T47D (cell line): ENCODE measurements at regions not wholly inside any gene's neighbourhood (a gene's known extent, or its start where the extent isn't known, plus 50 kb on each side); places are given as distances from the start of the nearest gene placed in this dataset.
A peak's percentile ranks its signal among the peaks of the same experiment; 100 is the strongest.

ENCODE experiments used
- DNase-seq, 2 experiments: peaks; one replicate each; pipeline versions ENCODE4 v3.0.0 to v3.0.0-alpha.2; 2011 to 2012; ENCODE audit warnings: low read depth in 1 of 2, low spot score in 1 of 2
- JUND ChIP-seq: IDR thresholded peaks from 2 replicates; pipeline ENCODE4 v1.6.1; 2012; ENCODE audit warnings: low read depth
- in situ Hi-C: cut with HindIII; loops from 2 replicates; pipeline ENCODE4 v1.10.0; 2016; ENCODE audit warnings: low sequenced_read_pairs, low pct_unique_long_range_greater_than_20kb

DNA sequence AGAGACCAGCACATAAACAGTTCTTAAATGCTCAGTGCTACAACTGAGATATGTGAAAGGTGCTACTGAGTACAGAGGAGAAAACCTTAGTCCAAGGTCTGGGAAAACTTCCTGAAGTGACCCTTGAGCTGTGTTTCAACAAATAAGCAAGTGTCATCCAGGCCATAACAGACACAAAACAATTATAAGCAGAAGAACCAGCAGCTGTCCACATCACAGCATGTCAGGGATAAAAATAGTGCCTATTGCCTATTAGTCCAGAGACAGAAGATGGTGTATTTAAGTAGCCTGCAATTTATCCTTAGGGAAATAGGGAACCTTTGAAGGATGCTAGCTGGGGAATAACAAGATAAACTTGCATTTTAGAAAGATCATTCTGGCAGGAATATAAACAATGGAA, 237.8 kb downstream of the SPTSSA start:
- no peak for TF ChIP-seq JUND
- DNase-seq: no peak
- in situ Hi-C loops: no loop called here

DNA sequence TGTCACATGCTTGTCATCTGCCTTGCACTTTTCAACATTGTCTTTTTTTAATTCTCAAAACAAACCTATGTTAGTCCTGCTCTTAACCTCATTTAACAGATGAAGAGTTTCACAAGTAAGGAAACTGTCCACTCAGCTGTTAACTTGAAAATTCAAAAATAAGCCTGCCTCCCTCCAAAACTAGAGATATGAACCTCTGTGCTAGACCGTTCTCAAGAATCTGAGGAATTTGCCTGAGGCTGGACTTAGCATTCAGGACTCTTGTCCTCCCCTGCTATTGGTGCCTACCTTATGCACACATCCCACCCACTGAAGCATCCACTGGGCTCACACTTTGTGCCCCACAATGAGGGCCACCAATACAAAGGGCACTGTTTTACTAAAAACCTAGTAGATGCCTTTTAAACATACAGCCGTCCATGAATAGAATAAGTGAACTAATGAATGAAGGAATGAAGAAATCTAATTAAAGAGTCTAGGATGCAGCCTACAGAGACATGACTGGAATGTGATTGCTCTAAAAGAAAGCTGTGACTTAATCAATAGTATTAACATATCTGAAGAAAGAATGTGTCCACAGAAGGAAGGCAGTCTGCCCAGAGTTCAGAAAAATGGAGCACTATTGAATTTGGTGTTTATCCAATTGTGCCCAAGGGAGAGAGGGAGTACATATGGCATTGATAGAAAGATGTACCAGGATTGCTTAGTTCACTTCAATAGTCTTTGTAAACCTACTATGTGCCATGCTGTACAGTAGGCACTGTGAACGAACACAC, 238.5 kb downstream of the SPTSSA start:
- TF ChIP-seq JUND: no peak
- in situ Hi-C loops: no loop called here
- DNase-seq: peak in 1 of 2 experiments; percentile 85

DNA sequence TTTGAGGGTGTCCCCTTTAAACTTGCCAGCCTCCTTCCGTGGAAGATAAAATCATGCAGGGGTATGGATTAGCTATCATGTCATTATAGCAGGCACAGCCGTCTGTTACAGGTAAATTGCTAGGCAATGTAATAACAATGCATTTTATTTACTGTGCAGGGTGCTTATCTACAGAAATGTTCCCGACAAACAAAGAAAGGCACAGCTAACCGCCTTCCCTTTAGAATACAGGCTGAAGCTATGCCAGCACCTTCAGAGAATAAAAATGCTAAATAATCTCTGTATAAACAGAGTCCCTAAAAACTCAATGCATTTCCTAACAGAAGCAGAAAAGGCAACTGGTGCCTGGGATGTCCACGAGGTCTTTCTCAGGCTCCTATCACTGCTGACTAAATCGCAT, 239.2 kb downstream of the SPTSSA start:
- DNase-seq: peak in 1 of 2 experiments; percentile 72
- TF ChIP-seq JUND: peak; percentile 12; the same call in 1 of the 2 replicates
- in situ Hi-C loops: no loop called here

DNA sequence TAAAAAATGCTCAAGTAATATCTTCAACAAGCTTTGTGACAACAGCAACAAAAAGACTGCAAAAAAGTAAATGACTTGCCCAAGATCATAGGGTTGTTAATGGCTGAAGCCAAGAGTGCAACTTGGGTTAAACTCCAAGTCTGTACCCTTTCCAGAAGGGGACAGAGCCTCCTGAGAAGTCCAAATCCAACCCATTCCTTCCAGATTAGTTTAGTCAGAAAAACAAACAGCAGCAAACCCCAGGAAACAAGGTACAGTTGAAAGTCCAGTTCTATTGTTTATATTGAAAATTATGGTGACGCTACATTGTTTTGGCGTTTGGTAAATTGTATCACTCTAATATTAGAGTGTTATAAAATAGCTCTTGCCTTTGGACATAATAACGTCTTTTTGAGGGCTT, 239.9 kb downstream of the SPTSSA start:
- TF ChIP-seq JUND: no peak
- in situ Hi-C loops: no loop called here
- DNase-seq: peak in 1 of 2 experiments; percentile 56

DNA sequence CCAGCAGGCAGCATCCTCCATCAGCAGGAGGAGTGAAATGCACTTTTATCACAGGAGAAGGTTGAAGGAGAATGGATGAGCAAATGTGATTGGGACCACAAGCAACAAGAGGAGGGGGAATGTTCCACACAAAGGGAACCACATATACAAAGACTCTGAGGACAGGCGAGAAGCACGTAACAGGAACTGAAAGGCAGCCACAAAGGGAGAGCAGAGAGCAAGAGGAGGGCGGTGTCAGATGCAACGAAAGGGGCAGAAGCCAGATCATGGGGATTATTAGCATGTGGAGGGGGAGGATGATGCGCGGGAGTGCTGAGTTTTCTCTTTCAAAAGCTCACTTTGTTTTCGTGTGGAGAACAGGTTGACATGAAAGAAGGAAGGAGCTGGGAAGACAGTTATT, 241.1 kb downstream of the SPTSSA start:
- in situ Hi-C loops: no loop called here
- no peak for DNase-seq
- TF ChIP-seq JUND: no peak

DNA sequence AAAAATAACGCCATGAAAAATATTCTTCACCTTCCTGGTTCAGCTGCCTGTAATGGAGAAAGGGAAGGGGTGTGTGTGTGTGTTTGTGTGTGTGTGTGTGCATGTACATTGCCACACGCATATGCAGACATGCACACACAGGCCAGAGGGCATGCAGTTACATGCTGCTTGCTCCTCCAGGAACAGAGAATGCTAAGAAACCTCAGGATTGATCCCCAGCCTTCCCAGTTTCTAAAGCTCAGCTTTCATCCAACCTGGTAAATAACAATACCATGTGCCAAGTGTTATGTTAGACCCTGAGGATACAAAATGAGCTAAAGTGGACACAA, 241.7 kb downstream of the SPTSSA start:
- no peak for TF ChIP-seq JUND
- in situ Hi-C loops: no loop called here
- no peak for DNase-seq

DNA sequence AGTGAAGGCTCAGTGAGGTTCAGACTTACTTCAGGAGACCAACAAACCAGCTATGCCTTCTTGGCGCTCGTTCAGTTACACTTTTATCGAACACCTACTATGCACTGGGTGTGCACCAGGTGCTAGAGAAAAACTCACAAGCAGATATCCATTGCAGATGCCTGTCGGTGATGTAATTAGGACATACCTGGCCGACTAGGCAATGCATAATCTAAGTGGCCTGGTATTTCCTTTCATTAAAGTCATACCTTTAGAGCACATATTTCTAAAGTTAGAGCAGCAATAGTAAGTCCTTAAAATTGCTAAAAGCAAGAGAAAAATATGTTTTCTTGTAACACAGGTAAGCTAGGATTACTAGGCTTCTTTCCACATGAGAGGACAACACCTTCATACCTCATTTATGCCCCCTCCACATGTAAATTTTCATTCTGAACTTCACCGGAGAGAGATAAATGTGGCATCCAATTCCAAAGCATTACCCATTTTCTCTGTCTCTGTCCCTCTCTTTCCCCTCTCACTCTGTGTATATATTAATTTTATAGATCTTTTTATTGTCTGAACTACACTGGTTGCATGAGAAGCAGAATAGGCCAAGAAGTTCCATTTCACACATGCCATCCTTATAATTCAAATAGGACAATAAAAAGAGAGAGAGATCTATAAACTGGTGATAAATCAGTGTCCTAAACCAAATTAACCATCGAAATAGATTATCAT, 242.2 kb downstream of the SPTSSA start:
- in situ Hi-C loops: no loop called here
- no peak for TF ChIP-seq JUND
- no peak for DNase-seq

DNA sequence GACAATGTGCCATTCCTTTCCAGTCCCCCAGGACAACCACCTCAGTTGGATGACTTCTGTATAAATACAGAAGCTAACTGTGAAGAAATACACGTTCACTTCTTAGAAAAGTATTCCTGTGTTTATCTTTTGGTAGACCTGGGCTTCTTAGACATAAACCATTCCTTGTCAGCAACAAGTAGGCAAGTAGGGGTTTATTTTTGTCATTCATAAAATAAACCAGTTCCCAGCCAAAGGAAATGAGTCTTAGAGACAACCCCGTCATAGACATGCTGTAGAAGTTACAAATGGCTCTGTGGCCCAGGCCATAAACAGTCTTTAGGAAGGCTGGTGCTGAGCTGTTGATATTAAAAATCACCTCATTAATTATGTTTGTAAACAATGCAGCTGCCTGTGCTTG, 243.2 kb downstream of the SPTSSA start:
- no peak for TF ChIP-seq JUND
- DNase-seq: no peak
- in situ Hi-C loops: no loop called here

DNA sequence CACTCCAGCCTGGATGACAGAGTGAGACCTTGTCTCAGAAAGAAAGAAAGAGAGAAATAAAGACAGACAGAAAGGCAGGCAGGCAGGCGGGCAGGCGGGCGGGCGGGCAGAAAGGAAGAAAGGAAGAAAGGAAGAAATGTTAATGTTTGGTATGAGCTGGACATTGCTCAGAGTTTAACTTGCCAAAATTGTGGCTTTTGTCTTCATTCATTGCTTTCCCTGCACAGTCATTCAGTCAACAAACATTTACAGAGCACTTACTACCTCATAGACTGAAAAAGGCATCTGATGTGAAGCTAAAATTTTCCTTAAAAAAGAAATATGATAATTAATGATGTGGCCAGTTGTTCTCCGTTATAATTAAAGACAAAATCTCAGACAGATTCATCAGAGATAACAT, 247.1 kb downstream of the SPTSSA start:
- no peak for DNase-seq
- in situ Hi-C loops: no loop called here
- no peak for TF ChIP-seq JUND

DNA sequence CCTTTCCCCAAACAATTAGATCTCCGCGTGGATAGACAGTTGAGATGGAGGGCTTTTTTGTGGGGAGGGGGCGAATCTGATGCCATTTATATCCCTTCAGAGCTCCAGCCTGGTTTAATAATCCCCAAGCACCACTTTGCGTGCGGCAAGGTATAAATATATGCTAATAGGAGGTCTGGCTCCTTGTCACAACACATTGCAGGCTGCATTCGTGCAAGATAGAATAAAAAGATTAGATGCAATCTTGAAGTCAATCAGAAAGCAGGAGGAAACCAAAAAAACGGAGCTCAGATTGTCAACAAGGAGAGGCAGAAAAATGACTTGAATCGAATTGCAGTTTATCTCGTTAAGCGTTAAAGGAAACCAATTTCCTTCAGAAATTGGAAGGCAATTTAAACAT, 248.7 kb downstream of the SPTSSA start:
- TF ChIP-seq JUND: no peak
- in situ Hi-C loops: no loop called here
- DNase-seq: no peak

DNA sequence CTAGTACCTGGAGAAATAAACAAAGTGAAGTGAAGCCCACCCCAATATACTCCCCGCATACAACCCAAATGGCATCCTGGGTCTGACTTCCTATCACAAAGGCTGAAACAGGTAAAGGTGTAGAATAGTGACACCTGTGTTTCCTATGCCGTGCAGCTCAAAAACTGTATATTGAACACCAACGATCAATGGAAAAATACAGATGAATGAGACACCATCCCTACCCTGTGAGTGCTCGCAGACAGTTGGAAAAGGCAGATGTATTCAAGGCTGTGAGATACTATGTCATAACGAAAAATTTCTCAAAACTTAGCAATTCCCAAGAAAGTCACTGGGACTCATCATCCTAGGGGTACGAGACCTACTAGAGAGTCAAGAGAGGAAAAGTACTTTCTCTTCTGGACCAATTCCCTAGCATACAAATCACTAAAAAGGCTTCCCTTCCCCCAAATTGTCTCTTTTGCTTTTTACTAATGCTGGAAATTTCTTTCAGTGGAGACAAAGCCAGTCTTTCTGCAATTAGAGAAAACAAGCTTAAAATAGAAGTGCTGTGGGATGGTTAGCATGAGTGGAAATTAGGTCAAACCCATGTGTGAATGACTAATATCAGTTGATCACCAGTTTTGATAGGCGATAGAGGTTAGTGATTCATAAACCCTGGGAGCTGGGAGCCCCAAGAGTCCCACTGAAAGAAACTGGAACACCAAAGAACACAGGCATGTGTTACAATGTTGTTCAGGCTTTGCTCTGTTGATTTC, 249.7 kb downstream of the SPTSSA start:
- DNase-seq: no peak
- in situ Hi-C loops: no loop called here
- TF ChIP-seq JUND: no peak

DNA sequence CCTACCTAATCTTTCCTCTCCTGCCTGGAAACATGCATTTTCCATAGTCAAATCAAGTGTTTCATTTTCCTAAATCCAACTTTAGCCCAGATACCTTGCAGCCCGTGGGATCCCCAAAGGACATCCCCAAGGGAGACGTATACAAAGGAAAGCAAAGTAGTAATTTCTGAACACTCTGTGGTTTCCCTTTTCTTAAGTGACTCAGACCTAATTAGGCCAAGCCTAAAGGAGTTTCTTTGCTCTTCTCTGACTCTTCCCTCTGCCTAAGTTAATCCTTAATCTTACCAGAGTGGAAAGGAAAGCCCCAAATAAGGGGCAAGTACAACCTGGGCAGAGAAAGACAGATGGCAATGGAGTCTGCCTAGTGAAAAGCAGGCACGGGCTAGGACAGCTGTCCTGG, 250.3 kb downstream of the SPTSSA start:
- no peak for TF ChIP-seq JUND

DNA sequence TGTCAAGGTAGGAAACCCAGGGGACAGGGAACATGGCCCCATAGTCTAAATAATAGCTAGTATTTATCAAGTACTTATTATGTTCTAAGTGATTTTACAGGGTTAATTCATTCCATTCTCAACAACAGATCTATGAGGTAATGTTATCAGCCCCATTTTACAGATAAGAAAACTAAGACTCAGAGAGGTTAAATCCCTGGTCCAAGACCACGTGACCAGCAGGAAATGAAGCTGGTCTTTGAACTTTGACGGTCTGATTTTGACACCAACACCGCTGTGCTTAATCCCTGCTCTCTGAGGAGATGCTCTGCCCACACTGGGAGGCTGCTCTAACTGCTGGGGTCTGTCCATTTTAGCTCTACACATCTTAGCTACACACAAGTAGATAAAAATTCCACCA, 253.5 kb downstream of the SPTSSA start:
- in situ Hi-C loops: no loop called here
- DNase-seq: no peak
- no peak for TF ChIP-seq JUND

More for the DNA sequence above, 250.3 kb downstream of the SPTSSA start:
- in situ Hi-C loops: no loop called here
- no peak for DNase-seq
